T-helper 1 cell treated with Interleukin-12 subunit alpha and Interleukin-12 subunit beta and Interleukin-4 antibody, amounts not matched to agents 30 μg/mL and 1 μg/mL, for 36 hours (primary cell): ENCODE measurements at regions not wholly inside any gene's neighbourhood (a gene's known extent, or its start where the extent isn't known, plus 50 kb on each side); places are given as distances from the start of the nearest gene placed in this dataset.

Experiments
- H3K27ac Mint-ChIP-seq: one replicate; pipeline ENCODE4 v1.8.0; 2021; ENCODE audit warnings: mild to moderate bottlenecking, mixed read lengths
- H3K27me3 Mint-ChIP-seq: one replicate; pipeline ENCODE4 v1.8.0; 2021; ENCODE audit warnings: low read depth, mixed read lengths
- H3K36me3 Mint-ChIP-seq: one replicate; pipeline ENCODE4 v1.8.0; 2021; ENCODE audit warnings: low read depth, mixed read lengths
- H3K4me1 Mint-ChIP-seq: one replicate; pipeline ENCODE4 v1.8.0; 2021; ENCODE audit warnings: low read depth, mixed read lengths
- H3K4me3 Mint-ChIP-seq: one replicate; pipeline ENCODE4 v1.8.0; 2021; ENCODE audit warnings: mild to moderate bottlenecking, moderate library complexity, mixed read lengths
- H3K9me3 Mint-ChIP-seq: one replicate; pipeline ENCODE4 v1.8.0; 2021; ENCODE audit warnings: mixed read lengths

- peak overlapping the region; percentile 86 for H3K27ac Mint-ChIP-seq
- peak overlapping the region; percentile 68 for H3K4me3 Mint-ChIP-seq
- peaks cover 48% of the 10 kb centered on the region for H3K4me1 Mint-ChIP-seq
- H3K9me3 Mint-ChIP-seq = peaks cover 4% of the 10 kb centered on the region
- peaks cover 11% of the 10 kb centered on the region for H3K36me3 Mint-ChIP-seq
- peaks cover 24% of the 10 kb centered on the region for H3K27me3 Mint-ChIP-seq
These were observed 62.9 kb upstream of the AMZ2 start for GRCh38 chr17:68184816-68185436.

GRCh38 chr17:68185820-68186219 lies 62.0 kb upstream of the AMZ2 start:
- H3K9me3 Mint-ChIP-seq = no peaks in the 10 kb centered on the region
- peaks cover 41% of the 10 kb centered on the region for H3K4me1 Mint-ChIP-seq
- H3K27ac Mint-ChIP-seq = no peak overlapping the region
- peaks cover 32% of the 10 kb centered on the region for H3K27me3 Mint-ChIP-seq
- H3K36me3 Mint-ChIP-seq = peaks cover 9% of the 10 kb centered on the region
- H3K4me3 Mint-ChIP-seq = no peak overlapping the region

GRCh38 chr17:68190495-68190894 lies 57.3 kb upstream of the AMZ2 start:
- H3K36me3 Mint-ChIP-seq = peaks cover 5% of the 10 kb centered on the region
- peaks cover 9% of the 10 kb centered on the region for H3K4me1 Mint-ChIP-seq
- no peaks in the 10 kb centered on the region for H3K9me3 Mint-ChIP-seq
- H3K4me3 Mint-ChIP-seq = no peak overlapping the region
- no peak overlapping the region for H3K27ac Mint-ChIP-seq
- peaks cover 69% of the 10 kb centered on the region for H3K27me3 Mint-ChIP-seq

- peaks cover 19% of the 10 kb centered on the region for H3K4me1 Mint-ChIP-seq
- peaks cover 82% of the 10 kb centered on the region for H3K27me3 Mint-ChIP-seq
- no peaks in the 10 kb centered on the region for H3K36me3 Mint-ChIP-seq
- no peaks in the 10 kb centered on the region for H3K9me3 Mint-ChIP-seq
- no peak overlapping the region for H3K27ac Mint-ChIP-seq
- peak overlapping the region; percentile 59 for H3K4me3 Mint-ChIP-seq
These were observed 52.0 kb upstream of the AMZ2 start for GRCh38 chr17:68195667-68196393.

- H3K4me1 Mint-ChIP-seq = peaks cover 22% of the 10 kb centered on the region
- no peak overlapping the region for H3K27ac Mint-ChIP-seq
- no peak overlapping the region for H3K4me3 Mint-ChIP-seq
- no peaks in the 10 kb centered on the region for H3K9me3 Mint-ChIP-seq
- no peaks in the 10 kb centered on the region for H3K36me3 Mint-ChIP-seq
- peaks cover 79% of the 10 kb centered on the region for H3K27me3 Mint-ChIP-seq
These were observed 51.3 kb upstream of the AMZ2 start for GRCh38 chr17:68196394-68197090.

- H3K27ac Mint-ChIP-seq = no peak overlapping the region
- H3K27me3 Mint-ChIP-seq = peaks cover 74% of the 10 kb centered on the region
- no peaks in the 10 kb centered on the region for H3K36me3 Mint-ChIP-seq
- H3K4me1 Mint-ChIP-seq = peaks cover 22% of the 10 kb centered on the region
- peak overlapping the region; percentile 31 for H3K4me3 Mint-ChIP-seq
- no peaks in the 10 kb centered on the region for H3K9me3 Mint-ChIP-seq
These were observed 50.5 kb upstream of the AMZ2 start for GRCh38 chr17:68197091-68197996.

- H3K4me1 Mint-ChIP-seq = peaks cover 22% of the 10 kb centered on the region
- H3K27me3 Mint-ChIP-seq = peaks cover 69% of the 10 kb centered on the region
- H3K9me3 Mint-ChIP-seq = no peaks in the 10 kb centered on the region
- no peaks in the 10 kb centered on the region for H3K36me3 Mint-ChIP-seq
- H3K4me3 Mint-ChIP-seq = peak overlapping the region; percentile 31
- no peak overlapping the region for H3K27ac Mint-ChIP-seq
These were observed 49.6 kb upstream of the AMZ2 start for GRCh38 chr17:68197997-68198930.
